Stimulated activated CD4-positive, alpha-beta T cell treated with anti-CD3 and anti-CD28 coated beads, Interleukin-4, amount 100 ng/mL, for 24 hours (primary cell): ENCODE measurements at regions not wholly inside any gene's neighbourhood (a gene's known extent, or its start where the extent isn't known, plus 50 kb on each side); places are given as distances from the start of the nearest gene placed in this dataset.
"Not testable (repeated sequence)": the region's sequence is repeated elsewhere in the genome, so short reads cannot be mapped to it uniquely, and the experiment has no call there.

Source experiments
- DNase-seq: peaks from one replicate; pipeline ENCODE4 v3.0.0-alpha.2; 2020

DNA sequence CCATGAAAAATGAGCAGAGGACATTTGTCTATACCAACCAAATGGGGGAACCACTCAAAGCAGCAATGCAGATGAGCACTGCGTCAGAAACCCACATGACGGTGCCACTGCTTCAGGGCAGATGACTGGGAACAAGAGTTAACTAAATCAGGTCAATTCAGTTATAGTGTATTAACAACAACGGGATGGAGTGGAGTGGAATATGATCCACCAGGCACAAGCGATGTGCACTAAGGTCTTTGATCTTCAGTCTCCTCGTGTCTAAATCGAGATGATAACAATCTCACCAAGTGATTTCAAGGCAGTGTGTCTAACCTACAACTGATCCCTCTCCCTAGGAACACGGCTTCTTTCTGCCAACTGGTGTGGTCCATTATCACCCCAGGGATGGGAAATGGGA lies 269.0 kb downstream of the RAD51AP2 start:
- DNase-seq = no peak

DNA sequence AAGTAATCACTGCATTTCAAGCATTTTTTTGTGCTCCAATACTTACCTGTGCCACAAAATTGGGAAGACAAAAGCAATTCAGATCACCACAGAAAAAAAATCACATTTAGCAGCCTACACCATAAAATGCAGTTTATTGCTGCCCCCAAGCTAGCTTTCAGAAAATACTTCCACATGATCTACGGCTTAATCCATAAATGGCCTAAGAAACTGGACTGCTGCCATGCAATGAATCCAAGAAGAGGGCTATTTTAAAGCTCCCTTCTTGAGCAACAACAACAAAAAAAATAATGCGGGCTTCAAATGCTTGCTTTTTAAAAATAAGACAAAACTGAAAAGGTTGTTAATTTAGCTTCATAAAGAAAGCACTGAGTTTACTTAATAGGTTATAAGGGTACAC lies 272.3 kb downstream of the RAD51AP2 start:
- no peak for DNase-seq

DNA sequence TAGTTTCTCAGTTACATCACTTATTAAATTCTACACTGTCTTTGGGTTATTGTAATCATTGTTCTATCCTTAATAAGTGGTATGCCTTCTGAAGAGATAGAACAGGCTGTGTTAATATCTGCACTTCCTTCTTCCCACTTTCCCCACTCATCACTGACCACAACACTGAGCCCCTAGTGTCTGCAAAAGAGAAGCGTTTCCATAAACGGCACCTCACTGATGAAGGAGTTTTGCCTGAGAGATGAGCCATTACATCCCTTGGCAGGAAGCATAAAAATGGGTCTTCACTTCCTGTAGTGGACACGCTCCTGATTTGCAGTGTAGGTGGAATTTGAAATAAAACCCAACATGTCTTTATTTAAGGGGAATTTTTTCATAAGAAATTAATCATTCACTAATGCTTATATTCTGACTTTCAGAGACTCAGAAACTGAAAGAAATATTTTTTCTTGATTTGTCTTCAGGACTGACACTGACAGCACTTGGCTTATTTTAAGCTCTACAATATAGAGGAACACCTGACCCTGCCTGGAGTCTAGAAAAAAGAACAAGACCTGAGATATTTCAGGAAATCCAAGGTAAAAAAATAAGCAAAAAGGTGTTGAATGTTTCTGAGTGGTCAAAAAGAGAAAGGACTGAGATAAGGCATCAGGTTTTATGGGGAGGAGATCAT lies 275.3 kb downstream of the RAD51AP2 start:
- DNase-seq = no peak

DNA sequence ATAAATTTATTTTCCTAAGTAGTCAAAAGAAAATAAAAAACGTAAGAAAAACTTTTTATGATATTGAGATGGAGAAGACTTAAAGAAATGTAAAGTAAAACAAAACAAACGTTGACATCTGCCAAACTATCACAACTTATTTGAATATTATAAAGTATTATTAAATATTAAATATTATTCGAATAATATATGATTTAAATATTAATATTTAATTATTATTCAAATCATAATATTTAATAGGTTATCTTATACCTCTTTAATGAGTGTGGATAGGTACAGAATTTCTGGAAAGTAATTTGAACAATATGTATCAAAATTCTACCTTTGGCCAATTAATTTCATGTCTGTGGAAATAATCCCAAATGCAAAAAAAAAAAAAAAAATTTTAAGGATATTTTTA lies 278.7 kb downstream of the RAD51AP2 start:
- DNase-seq = no peak

DNA sequence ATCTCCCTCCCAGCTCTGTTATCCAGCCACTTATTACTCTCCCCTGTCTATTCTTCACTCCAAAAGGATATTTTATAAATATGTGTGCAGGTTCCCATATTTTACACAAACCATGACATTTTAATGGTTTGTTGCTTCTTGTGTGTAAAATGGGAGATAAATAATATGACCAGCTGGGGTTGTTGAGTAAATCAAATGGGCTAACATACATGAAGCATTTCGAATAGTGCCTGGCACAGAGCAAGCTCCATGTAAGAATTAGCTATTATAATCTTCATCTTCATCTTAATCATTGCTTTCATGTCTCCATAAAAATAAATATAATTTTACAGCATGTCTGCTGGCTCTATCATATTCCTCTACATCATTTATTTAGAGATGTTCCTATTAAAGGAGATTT lies 283.1 kb downstream of the RAD51AP2 start:
- DNase-seq = no peak

DNA sequence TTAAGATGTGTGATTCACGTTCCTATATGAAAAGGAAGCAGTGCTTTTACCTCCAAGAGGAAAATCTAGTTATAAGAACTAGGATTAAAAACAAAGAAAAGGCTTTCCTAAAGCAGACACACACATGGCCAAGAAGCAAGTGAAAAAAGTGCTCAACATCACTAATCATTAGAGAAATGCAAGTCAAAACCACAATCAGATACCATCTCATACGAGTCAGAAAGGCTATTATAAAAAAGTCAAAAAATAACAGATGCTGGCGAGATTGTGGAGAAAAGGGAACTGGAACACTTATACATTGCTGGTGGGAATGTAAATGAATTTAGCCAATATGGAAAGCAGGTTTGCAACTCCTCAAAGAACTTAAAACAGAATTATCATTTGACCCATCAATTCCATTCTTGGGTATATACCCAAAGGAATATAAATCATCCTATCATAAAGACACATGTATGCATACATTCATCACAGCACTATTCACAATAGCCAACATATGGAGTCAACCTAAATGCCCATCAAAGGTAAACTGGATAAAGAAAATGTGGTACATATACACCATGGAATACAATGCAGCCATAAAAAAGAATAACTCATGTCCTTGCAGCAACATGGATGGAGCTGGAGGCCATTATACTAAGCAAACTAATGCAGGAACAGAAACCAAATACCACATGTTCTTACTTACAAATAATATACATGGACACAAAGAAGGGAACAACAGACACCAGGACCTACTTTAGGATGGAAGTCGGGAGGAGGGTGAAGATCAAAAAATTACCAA lies 285.3 kb downstream of the RAD51AP2 start:
- no peak for DNase-seq

DNA sequence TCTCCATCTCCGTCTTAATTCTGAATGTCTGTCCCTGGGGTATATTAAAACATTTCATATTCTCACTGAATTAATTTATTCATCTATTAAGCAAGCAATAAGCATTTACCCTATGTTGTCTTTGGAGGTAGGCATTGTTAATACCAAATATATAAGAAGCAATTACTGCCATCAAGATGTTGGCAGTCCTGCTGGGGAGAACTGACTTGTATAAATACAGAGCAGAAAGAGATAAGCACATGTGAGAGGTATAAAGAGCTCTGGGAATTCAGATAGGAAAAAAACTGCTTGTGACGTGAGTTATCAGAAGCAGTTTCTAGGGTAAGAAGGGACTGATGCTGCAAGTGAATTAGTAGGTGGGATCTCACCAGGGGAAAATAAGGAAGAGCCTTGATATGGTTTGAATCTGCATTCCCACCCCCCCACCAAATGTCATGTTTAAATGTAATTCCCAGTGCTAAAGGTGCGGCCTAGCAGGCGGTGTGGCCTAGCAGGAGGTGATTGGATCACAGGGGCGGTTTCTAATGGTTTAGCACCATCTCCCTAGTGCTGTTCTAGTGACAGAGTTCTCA lies 286.8 kb downstream of the RAD51AP2 start:
- DNase-seq = no peak

DNA sequence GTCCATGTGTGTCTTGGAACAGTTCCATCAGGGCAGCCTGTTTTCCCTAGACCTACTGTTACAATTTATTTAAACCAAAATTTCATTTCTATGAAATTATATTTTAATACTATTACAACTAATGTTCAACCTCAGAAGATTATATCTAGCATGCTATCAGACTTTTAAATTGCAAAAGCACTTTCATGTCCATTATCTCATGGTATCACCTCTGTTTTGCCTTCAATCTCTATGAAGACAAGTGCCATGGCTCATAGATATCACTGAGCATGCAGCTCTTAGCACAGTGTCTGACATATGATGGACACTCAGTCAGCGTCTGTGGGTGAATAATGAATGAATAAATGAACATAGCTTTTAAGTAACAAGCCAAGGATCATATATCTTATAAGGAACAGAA lies 288.8 kb downstream of the RAD51AP2 start:
- no peak for DNase-seq

DNA sequence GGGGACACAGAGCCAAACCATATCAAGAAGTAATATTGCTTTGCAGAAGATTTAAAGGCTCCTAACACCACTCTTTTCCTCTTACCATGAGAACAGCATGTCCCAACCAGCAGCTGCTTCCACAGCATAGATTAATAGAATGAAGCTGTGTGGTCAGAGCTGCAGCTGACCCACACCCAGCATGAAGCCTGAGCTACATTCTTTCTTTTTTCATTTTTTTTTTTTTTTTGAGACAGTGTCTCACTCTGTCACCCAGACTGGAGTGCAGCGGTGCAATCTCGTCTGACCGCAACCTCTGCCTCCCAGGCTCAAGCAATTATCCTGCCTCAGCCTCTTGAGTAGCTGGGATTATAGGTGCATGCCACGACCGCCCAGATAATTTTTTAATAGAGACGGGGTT lies 289.8 kb downstream of the RAD51AP2 start:
- DNase-seq = no peak

DNA sequence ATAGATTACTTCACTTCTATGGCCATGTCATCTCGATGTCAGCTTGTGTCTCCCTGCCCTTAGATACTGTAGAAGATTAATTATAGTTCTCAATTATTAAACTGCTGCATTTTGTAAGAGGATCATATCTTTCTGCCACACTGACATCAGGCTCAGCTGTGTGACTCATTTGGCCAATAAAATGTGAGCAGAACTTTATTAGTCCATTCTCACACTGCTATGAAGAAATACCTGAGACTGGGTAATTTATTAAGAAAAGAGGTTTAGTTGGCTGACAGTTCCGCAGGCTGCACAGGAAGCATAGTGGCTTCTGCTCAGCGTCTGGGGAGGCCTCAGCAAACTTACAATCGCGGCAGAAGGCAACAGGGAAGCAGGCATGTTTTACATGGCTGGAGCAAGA lies 290.4 kb downstream of the RAD51AP2 start:
- no peak for DNase-seq

DNA sequence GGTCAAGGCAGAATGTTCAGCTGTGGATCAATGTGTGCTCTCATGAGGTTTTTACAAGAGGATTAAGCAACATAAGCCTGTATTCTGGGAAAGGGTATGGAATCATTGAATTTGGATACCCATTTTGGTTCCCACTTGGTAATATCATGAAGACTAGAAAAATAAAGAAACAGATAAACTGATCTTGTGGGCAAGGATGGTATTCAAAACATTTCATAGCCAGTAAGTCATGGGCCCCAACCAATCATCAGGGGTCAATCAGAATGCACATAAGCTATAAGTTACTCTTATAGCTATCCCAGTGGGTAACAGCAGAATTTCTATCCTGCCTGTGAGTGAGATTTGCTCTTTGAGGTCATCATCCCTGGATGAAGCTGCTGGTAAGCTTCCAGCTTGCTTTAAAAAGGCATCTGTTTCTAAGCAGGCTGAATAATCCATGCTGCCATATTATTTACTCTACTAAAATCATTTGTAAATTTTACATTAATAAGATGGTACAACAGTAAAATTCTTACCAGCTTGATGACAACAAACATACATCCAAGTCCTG lies 291.2 kb downstream of the RAD51AP2 start:
- no peak for DNase-seq

DNA sequence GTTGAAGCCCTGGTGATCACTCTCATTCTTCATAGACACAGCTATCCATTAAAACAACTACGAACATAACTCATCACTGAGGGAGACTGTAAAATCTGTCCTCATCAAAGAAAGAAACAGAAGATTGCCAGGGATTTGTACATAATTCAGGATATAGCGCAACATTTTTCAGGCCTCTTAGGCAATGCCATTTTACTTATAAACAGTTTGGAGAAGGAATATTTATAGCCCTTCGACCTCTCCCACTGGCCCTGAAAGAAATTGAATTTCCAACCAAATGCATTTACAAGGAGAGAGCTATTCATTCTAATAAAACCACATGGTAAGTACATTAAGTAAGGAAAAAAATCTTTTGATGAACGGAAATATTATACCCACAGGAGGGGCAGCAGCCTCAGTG lies 295.0 kb downstream of the RAD51AP2 start:
- DNase-seq = no peak

DNA sequence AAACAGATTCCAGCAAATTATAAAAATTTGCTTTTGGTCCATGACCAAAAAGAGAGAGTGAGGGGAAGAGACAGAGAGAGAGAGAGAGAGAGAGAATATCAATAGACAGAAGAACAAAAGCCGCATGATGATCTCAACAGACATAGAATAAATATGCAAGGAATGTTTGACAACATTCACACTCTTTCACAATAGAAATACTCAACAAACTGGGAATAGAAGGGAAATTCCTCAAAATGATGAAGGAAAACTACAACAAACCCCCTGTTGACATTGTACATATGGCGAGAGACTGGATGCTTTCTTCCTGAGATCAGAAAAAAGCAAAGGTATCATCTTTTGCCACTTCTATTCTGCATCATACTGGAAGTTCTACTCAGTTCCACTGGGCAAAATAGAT lies 309.7 kb downstream of the RAD51AP2 start:
- DNase-seq = no peak

DNA sequence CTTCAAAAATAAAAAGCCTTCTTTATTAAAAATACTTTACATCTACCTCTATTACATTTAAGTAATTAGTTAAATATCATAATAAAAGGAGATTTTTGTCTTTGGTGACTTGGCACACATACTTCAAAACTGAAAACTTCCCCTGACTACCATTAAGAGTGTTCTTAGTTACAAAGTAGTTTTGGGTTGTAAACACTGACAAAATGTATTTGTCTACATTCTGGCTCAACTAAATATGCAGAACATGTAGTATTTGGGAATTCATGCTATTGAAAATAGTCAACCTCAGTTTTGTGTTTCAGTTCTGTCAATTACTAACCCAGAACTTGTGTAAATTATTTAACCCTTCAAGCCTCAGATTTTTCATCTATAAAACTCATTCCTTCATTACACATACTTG lies 311.5 kb downstream of the RAD51AP2 start:
- DNase-seq = no peak

DNA sequence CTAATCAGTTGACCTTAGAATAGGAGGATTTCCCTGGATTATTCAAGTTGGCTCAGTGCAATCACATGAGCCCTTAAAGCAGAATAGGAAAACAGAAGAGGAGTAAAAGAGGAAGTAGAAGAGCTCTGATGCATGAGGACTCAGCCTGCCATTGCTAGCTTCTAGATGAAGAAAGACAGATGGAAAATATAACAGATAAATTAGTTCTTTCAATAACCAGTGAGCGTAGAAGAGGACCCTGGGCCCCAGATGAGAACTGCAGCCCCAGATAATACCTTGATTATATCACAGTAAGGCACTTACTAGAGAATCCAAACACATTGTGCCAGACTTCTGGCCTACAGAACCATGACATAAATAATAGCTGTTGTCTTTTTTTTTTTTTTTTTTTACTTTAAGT lies 314.0 kb downstream of the RAD51AP2 start:
- not testable (repeated sequence) for DNase-seq

DNA sequence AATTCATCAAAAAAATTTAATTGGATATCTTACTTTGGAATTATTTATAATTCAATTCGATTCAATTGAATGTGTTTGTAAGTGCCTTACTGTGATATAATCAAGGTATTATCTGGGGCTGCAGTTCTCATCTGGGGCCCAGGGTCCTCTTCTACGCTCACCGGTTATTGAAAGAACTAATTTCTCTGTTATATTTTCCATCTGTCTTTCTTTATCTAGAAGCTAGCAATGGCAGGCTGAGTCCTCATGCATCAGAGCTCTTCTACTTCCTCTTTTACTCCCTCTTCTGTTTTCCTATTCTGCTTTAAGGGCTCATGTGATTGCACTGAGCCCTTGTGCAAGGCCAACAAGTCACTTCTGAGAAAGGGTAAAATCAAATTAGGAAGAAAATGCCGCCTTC lies 315.6 kb downstream of the RAD51AP2 start:
- not testable (repeated sequence) for DNase-seq

DNA sequence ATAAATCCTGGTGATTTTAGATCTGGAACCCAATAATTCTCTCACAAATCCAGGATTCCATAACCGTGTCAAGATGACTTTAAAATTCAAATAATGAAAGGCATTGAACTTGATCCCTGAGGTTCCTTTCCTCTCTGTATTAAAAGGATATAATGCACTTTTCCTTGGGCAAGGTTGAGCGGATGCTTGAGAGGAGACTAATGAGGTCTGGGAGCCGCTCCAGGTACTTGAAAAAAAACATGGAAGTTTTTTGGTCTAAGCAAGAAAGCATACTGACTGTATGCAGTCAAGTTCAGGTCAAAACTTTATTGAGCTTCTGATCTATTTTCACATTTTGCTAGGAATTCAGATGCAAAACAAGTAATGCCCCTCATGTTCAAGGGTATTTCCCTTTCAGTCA lies 318.5 kb downstream of the RAD51AP2 start:
- DNase-seq = no peak

DNA sequence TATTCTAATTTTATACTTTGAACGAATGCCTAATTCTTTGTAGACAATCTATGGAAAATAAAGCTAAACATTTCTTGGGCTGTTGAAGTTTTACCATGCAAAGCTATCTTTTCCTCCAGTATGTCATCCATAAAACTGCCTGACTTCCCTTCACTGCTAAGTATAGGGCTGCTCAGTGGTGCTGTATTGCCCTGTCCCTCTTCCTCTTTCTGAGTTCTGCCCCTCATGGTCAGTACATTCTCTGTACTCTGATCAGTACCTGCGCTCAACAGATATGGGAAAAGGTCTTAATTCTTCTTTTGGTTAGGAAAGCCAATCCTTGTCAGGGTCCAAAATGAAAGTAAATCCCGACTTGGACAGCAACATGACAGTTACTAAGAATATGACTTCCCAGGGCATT lies 321.9 kb downstream of the RAD51AP2 start:
- DNase-seq = no peak

DNA sequence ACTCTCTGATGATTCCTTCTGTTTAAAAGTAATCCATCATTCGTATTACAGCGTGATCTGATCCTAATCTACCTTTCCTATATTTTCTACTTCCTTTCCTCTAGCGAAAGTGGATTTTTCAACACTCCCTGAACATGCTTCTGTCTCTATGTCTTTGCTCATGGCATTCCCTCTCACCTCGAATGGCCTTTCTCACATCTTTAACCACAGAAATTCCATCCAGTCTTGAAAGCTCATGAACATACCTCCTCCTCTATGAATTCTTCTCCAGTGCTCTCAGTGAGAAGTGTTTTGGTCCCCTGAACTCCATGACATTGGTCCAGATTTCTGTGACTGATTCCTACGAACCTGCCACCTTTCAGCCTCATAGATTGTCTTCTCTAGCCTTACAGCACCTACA lies 323.2 kb downstream of the RAD51AP2 start:
- no peak for DNase-seq

DNA sequence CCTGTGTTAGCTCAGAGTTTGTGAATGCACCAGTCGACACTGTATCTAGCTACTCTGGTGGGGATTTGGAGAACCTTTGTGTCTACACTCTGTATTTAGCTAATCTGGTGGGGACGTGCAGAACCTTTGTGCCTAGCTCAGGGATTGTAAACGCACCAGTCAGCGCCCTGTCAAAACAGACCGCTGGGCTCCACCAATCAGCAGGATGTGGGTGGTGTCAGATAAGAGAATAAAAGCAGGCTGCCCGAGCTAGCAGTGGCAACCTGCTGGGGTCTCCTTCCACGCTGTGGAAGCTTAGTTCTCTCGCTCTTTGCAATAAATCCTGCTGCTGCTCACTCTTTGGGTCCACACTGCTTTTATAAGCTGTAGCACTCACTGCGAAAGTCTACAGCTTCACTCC lies 324.2 kb downstream of the RAD51AP2 start:
- DNase-seq = no peak

DNA sequence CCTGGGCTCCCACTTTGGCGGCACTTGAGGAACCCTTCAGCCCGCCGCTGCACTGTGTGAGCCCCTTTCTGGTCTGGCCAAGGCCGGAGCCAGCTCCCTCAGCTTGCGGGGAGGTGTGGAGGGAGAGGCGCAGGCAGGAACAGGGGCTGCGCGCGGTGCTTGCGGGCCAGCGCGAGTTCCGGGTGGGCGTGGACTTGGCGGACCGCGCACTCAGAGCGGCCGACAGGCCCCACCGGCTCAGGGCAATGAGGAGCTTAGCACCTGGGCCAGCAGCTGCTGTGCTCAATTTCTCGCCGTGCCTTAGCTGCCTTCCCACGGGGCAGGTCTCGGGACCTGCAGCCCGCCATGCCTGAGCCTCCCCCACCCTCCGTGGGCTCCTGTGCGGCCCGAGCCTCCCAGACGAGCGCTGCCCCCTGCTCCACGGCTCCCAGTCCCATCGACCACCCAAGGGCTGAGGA lies 324.8 kb downstream of the RAD51AP2 start:
- DNase-seq = not testable (repeated sequence)

DNA sequence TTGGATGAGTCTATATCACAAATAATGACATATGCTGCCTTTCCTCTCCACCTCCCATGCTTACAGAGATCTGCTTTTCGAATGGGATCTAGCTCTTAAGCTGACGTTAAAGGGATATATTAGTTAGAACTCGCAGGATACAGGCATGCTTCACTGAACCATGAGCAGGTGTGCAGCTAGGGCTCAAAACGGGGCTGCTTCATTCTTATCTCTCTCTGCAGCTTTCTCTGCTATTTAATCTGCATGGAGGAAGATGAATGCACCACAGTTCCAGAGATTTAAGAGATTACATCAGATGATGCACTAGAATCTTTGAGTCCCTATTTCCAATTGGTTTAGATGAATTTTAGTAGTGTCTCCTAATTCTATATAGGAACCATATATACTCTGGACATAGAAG lies 327.0 kb downstream of the RAD51AP2 start:
- no peak for DNase-seq

DNA sequence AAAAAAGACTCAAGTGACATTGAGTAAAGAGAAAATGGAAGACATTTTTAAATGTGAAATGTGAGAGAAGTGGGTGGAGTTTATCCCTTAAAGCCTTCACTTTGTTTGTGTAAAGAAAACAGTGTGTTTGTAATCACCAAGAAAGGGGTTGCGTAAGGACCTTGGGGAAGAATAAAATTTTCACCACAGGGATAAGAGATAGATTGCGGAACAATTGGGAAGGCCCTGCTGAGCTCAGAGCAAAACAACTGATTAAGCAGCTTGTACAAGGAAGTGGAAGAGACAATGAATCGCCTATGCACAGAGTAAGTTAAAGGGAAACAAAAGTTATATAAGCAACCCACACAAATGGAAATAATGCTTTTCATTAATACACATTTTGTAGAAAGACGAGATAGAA lies 327.7 kb downstream of the RAD51AP2 start:
- DNase-seq = no peak

DNA sequence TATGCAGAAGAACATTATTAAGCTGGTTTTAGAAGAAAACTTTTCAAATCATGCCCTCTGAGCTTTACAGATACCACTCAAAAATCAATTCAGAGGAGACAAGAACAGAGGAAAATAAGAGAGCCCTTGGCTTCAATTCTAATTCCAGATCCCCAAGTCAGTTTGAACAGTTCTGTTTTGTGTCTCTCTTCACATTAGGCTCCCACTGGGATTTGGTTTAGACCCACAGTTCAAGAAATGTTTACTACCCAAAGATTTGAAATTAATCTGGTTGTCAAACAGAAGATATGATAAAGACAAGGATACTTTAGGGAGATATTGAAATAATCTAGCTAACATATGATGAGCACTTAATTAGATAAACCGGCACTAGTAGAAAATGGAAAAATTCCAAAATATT lies 329.5 kb downstream of the RAD51AP2 start:
- DNase-seq = no peak
